ENCODE measurements at regions not wholly inside any gene's neighbourhood (a gene's known extent, or its start where the extent isn't known, plus 50 kb on each side); places are given as distances from the start of the nearest gene placed in this dataset.

DNA sequence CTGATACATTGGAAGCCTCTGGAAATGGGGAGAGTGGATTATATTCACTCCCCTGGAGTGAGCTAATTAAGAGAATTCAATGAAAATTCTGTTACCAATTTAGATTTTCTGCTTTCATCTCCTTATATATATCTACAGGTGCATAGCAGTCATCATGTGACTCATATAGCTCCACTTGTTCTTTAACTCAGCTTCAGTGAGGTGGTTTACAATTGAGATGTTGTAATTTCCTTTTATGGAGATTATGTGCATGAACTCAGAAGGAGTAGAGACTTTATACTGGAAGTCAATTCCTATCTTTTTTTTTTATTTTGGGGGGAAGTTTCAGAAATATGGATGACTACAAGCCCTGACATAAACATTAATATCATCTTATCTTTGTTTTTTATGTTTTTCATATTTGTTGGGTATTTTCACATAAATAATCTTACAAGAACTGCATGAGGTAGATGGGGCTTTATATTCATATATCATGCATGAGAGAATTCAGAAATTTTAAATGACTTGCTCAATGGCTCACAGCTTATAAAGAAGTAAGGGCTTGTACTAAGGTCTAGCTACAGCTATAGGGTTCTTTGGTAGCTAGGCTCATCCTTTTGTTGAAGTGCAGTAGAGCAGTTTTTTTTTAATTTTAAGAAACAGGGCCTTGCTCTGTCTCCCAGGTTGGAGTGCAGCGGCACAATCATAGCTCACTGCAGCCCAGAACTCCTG, 92.3 kb upstream of the SCAF11 start:
- intact Hi-C loops (cut with micrococcal nuclease), result no loop called here
- dilution Hi-C loops (cut with HindIII; ENCODE audit: low sequenced_read_pairs, unreplicated experiment), result no loop called here
- ATAC-seq (ENCODE audit: low read depth), result no peak

More for the DNA sequence above, 92.3 kb upstream of the SCAF11 start:
- WGBS, 2 experiments (ENCODE audit: extremely low coverage in 2 of 2, insufficient read length in 1 of 2), result no CpG with 5 or more reads among the region's 1 CpG
- no peak overlapping the region for H3K4ac ChIP-seq (ENCODE audit: low read depth, low read length)
- H3K9me3 ChIP-seq (ENCODE audit: control insufficient read depth, insufficient read depth, low read length), result peaks cover 16% of the 10 kb centered on the region
- H3K56ac ChIP-seq (ENCODE audit: extremely low read depth, insufficient read depth, low read length), result no peak overlapping the region
- no peak overlapping the region for H4K5ac ChIP-seq (ENCODE audit: low read depth, low read length)
- H2AK9ac ChIP-seq (replicated peaks; ENCODE audit: low read depth, low read length, poor library complexity), result no peak overlapping the region
- H3K4me1 ChIP-seq (ENCODE audit: control insufficient read depth, insufficient read depth, low read length), result no peaks in the 10 kb centered on the region
- H3K27ac ChIP-seq (ENCODE audit: insufficient read depth, low read length), result no peak overlapping the region
- in situ Hi-C loops (cut with MboI; ENCODE audit: low sequenced_read_pairs), result no loop called here
- POLR2A ChIA-PET (ENCODE audit: unreplicated experiment), result no interaction called here
- no peak overlapping the region for H2AK5ac ChIP-seq (ENCODE audit: low read depth, low read length)
- no peak overlapping the region for H3K4me2 ChIP-seq (ENCODE audit: low read depth, low read length)
- no peak overlapping the region for H2AFZ ChIP-seq (replicated peaks; ENCODE audit: low read length, poor library complexity)
- H3K14ac ChIP-seq (replicated peaks; ENCODE audit: low read depth, low read length), result no peak overlapping the region
- no peaks in the 10 kb centered on the region for H3K36me3 ChIP-seq (ENCODE audit: control insufficient read depth, insufficient read depth, low read length)
- no peak overlapping the region for H2BK20ac ChIP-seq (ENCODE audit: low read depth, low read length)
- BruUV-seq (replicated peaks), result no TSS peak
- no peak overlapping the region for H2BK5ac ChIP-seq (ENCODE audit: low read depth, low read length, poor library complexity, severe bottlenecking)
- CTCF ChIA-PET, result interaction anchor here (0.7 to 1.6 kb wide), 3 partner anchors 11 to 566 kb away, joined by 3 to 7 read pairs (median 4); no protein-coding TSS in a partner anchor
- H4K20me1 ChIP-seq (ENCODE audit: insufficient read depth, low read length), result no peaks in the 10 kb centered on the region
- no peak overlapping the region for H2BK120ac ChIP-seq (ENCODE audit: low read depth, low read length)
- H3K79me1 ChIP-seq (ENCODE audit: low read depth in 1 of 2, low read length in 2 of 2), result no peaks in the 10 kb centered on the region
- H3K27me3 ChIP-seq (ENCODE audit: control insufficient read depth, insufficient read depth, low read length), result 0 out of 2 replicates have a peak, but pooled peaks cover 4% of the 10 kb centered on the region
- no peak overlapping the region for H4K8ac ChIP-seq (ENCODE audit: low read depth in 2 of 2, low read length in 2 of 2)
- no peak overlapping the region for H3K9ac ChIP-seq (ENCODE audit: low read depth, low read length)
- no peak overlapping the region for H3K4me3 ChIP-seq (ENCODE audit: insufficient read depth, low read depth, low read length)
- H3K9me1 ChIP-seq (ENCODE audit: insufficient read depth, low read length), result no peaks in the 10 kb centered on the region
- H4K91ac ChIP-seq (ENCODE audit: insufficient read depth, low read depth, low read length), result no peak overlapping the region
- H3K23ac ChIP-seq (ENCODE audit: low read depth, low read length), result no peak overlapping the region
- DNase-seq, result no peak
- TF ChIP-seq MAZ (IDR thresholded peaks at IDR 0.05; ENCODE audit: borderline replicate concordance, low read depth, low read length) (no peak), BHLHE40 (IDR thresholded peaks at IDR 0.05; ENCODE audit: low read depth, low read length) (no peak), FOS (IDR thresholded peaks at IDR 0.05; ENCODE audit: low read depth, low read length) (no peak), RCOR1 (IDR thresholded peaks at IDR 0.05; ENCODE audit: insufficient replicate concordance, low read length) (no peak), NFE2L2 (IDR thresholded peaks at IDR 0.05; ENCODE audit: low read depth, low read length) (no peak), RFX5 (IDR thresholded peaks at IDR 0.05; ENCODE audit: low read depth, low read length) (no peak), CHD1 (IDR thresholded peaks at IDR 0.05; ENCODE audit: low read depth, low read length) (no peak), SMC3 (IDR thresholded peaks at IDR 0.05; ENCODE audit: low read depth, low read length) (no peak), CEBPB (IDR thresholded peaks at IDR 0.05; ENCODE audit: low read depth, low read length) (no peak)
- TF ChIP-seq, protein P1, sequence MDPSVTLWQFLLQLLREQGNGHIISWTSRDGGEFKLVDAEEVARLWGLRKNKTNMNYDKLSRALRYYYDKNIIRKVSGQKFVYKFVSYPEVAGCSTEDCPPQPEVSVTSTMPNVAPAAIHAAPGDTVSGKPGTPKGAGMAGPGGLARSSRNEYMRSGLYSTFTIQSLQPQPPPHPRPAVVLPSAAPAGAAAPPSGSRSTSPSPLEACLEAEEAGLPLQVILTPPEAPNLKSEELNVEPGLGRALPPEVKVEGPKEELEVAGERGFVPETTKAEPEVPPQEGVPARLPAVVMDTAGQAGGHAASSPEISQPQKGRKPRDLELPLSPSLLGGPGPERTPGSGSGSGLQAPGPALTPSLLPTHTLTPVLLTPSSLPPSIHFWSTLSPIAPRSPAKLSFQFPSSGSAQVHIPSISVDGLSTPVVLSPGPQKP (IDR thresholded peaks at IDR 0.05; ENCODE audit: borderline replicate concordance, low read depth, low read length), result no peak
- TF ChIP-seq, protein P2, sequence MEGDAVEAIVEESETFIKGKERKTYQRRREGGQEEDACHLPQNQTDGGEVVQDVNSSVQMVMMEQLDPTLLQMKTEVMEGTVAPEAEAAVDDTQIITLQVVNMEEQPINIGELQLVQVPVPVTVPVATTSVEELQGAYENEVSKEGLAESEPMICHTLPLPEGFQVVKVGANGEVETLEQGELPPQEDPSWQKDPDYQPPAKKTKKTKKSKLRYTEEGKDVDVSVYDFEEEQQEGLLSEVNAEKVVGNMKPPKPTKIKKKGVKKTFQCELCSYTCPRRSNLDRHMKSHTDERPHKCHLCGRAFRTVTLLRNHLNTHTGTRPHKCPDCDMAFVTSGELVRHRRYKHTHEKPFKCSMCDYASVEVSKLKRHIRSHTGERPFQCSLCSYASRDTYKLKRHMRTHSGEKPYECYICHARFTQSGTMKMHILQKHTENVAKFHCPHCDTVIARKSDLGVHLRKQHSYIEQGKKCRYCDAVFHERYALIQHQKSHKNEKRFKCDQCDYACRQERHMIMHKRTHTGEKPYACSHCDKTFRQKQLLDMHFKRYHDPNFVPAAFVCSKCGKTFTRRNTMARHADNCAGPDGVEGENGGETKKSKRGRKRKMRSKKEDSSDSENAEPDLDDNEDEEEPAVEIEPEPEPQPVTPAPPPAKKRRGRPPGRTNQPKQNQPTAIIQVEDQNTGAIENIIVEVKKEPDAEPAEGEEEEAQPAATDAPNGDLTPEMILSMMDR (conservative IDR thresholded peaks at IDR 0.05; ENCODE audit: low read depth, low read length), result no peak
- TF ChIP-seq, protein P3, sequence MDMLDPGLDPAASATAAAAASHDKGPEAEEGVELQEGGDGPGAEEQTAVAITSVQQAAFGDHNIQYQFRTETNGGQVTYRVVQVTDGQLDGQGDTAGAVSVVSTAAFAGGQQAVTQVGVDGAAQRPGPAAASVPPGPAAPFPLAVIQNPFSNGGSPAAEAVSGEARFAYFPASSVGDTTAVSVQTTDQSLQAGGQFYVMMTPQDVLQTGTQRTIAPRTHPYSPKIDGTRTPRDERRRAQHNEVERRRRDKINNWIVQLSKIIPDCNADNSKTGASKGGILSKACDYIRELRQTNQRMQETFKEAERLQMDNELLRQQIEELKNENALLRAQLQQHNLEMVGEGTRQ (IDR thresholded peaks at IDR 0.05; ENCODE audit: low read depth, low read length), result no peak
- no peak overlapping the region for H2BK15ac ChIP-seq (ENCODE audit: low read depth, low read length)
- no peak overlapping the region for H3K18ac ChIP-seq (ENCODE audit: low read depth, low read length)
